OCI-LY3 (cell line): ENCODE measurements at regions not wholly inside any gene's neighbourhood (a gene's known extent, or its start where the extent isn't known, plus 50 kb on each side); places are given as distances from the start of the nearest gene placed in this dataset.

Experiments used
- CTCF ChIP-seq: fragments of 200-600, 300-600 bp; sonication (generic); IDR thresholded peaks from 2 replicates; pipeline ENCODE4 v1.5.1; 2014; ENCODE audit warnings: antibody characterized with exemption, low read length, low read depth
- EZH2phosphoT487 ChIP-seq: fragments of 200-600 bp; shearing (Covaris generic); IDR thresholded peaks from 2 replicates; pipeline ENCODE4 v1.6.1; 2018; ENCODE audit warnings: antibody characterized with exemption, mixed run types, low read depth

- TF ChIP-seq CTCF (no peak), EZH2phosphoT487 (no peak)
Observed at GRCh38 chr4:138449938-138450337, 207.8 kb upstream of the SLC7A11 start.
